Astrocyte of the cerebellum (primary cell): ENCODE measurements at regions not wholly inside any gene's neighbourhood (a gene's known extent, or its start where the extent isn't known, plus 50 kb on each side); places are given as distances from the start of the nearest gene placed in this dataset.

Experiments
- DNase-seq: peaks from one replicate; pipeline ENCODE4 v3.0.0-alpha.2; 2011; ENCODE audit warnings: low read depth
- H3K4me3 ChIP-seq: 2 replicates; pipeline ENCODE4 v1.5.1; 2011; ENCODE audit warnings: mild to moderate bottlenecking, low read depth, low read length, moderate library complexity
- CTCF ChIP-seq: IDR thresholded peaks from 2 replicates; pipeline ENCODE4 v1.5.1; 2012; ENCODE audit warnings: low read length, low read depth, moderate library complexity, mild to moderate bottlenecking; ENCODE audit errors: missing control alignments
- in situ Hi-C: cut with HindIII; loops from 2 replicates; pipeline ENCODE4 v1.10.0; 2017; ENCODE audit warnings: low sequenced_read_pairs

DNA sequence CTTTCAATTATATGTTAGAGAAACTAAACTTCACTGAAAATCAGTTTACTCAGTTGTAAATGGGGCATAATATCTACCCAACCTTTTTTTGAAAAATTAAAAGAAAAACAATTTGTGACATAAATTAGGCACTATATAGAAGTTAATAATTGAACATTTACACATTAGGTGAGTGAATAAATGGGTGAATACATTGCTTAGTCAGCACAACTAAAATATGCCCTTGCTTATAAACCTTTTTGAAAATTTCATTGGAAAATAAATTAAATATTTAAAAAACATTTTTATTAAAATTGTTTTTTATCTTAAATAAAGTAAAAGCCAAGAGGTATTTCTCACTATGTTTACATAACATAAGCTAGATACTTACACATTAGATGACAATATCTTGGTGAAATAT lies 994.5 kb upstream of the TENM4 start:
- no peak for TF ChIP-seq CTCF
- in situ Hi-C loops, result no loop called here
- no peak overlapping the region for H3K4me3 ChIP-seq
- no peak for DNase-seq

- in situ Hi-C loops, result no loop called here
- no peak overlapping the region for H3K4me3 ChIP-seq
- no peak for TF ChIP-seq CTCF
- DNase-seq, result no peak
Measured at GRCh38 chr11:80432057-80432456, 991.2 kb upstream of the TENM4 start.

DNA sequence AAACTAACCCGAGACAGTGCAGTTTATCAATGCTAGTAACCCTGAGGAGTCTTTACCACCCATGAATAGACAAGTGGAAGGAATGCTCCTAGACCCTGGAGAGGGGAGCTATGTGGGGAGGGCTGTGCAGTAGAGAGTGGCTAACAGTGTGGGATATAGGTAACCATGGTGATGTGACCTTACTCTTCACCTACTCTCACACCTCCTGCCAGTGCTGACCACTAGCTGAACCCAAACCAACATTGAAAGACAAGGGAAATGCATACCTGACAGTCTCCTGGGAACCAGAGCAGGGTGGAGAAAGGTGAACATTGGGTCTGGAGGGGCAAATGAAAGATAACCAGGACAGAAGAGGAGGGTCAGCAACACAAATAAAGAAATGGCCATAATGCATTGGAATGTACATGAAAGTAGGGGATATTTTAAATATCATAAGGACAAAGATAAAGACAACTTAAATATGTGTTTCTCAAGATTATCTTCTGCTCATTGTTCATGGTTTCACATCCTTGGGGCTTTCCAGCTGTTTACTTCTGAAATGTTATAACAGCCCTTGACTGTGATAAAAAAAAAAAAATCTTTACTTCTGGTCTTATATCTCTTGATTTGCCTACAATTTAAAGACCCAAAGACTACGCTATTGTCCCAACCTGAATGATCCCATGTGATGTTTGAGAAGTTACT lies 983.3 kb upstream of the TENM4 start:
- DNase-seq, result no peak
- H3K4me3 ChIP-seq, result no peak overlapping the region
- in situ Hi-C loops, result no loop called here
- no peak for TF ChIP-seq CTCF

DNA sequence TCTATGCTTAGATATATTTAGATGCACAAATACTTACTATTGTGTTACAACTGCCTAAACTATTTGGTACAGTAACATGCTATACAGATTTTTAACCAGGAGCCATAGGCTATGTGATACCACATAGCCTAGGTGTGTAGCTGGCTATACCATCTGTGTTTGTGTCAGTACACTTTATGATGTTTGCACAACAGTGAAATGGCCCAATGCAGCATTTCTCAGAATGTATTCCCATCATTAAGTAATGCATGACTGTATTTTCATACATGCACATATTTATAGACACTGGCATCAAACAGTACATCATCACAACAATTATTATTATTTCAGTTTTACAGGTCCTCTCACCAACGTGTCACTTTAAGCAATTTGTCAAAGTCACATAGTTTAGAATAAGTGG lies 979.5 kb upstream of the TENM4 start:
- in situ Hi-C loops, result no loop called here
- no peak for DNase-seq
- TF ChIP-seq CTCF, result no peak
- no peak overlapping the region for H3K4me3 ChIP-seq

DNA sequence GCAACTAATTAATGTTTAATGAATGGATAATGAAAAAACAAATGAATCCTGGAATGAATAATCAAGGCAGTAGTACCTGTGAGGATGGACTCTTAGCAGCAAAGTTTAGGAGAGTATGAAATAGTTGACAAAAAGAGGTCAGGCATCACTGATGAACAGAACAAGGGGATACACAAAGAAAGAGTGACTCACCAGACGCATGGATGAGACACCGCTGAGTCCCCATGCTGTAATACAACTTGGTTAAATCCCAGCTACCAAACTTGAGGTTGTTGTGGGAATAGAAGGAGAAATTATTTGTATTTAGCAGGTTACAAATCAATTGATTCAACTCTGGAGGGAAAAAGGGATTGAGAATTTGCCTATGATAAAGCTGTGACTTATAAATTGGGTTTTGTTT lies 976.9 kb upstream of the TENM4 start:
- DNase-seq, result no peak
- in situ Hi-C loops, result no loop called here
- TF ChIP-seq CTCF, result no peak
- no peak overlapping the region for H3K4me3 ChIP-seq

- H3K4me3 ChIP-seq, result no peak overlapping the region
- no peak for DNase-seq
- no peak for TF ChIP-seq CTCF
- in situ Hi-C loops, result no loop called here
Measured at GRCh38 chr11:80415580-80415979, 974.8 kb upstream of the TENM4 start.
